ENCODE measurements at regions not wholly inside any gene's neighbourhood (a gene's known extent, or its start where the extent isn't known, plus 50 kb on each side); places are given as distances from the start of the nearest gene placed in this dataset.

- no peak for ATAC-seq (replicated peaks)
- Mint-ChIP-seq H3K27me3 (no peaks in the 10 kb centered on the region), H3K4me3 (no peak overlapping the region), H3K36me3 (ENCODE audit: low read depth) (no peaks in the 10 kb centered on the region), H3K27ac (no peak overlapping the region), H3K9me3 (no peaks in the 10 kb centered on the region), H3K4me1 (no peaks in the 10 kb centered on the region)
Measured at GRCh38 chr9:643966-644365, 197.5 kb upstream of the DMRT1 start.

DNA sequence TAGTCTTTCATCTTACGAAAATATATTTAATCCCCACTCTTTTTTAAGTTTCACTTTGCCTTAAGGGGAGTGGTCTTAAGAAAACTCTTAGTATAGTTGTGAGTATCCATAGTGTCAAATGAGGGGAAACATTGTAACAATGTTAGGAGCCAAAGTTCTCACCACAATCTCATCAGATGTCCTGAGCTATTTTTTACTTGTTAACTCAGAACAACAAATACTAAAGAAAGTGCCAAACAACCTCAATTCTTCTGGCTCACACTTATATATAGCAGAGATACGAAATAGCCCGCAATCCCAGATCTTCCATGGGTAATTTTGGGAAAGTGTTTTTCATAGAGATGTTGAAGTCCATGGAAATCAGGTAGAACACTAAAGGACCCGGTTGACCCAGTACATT, 194.0 kb upstream of the DMRT1 start:
- no peaks in the 10 kb centered on the region for H3K36me3 Mint-ChIP-seq (ENCODE audit: low read depth)
- H3K27me3 Mint-ChIP-seq, result no peaks in the 10 kb centered on the region
- ATAC-seq (replicated peaks), result no peak
- no peak overlapping the region for H3K27ac Mint-ChIP-seq
- H3K4me1 Mint-ChIP-seq, result peaks cover 13% of the 10 kb centered on the region
- no peak overlapping the region for H3K4me3 Mint-ChIP-seq
- H3K9me3 Mint-ChIP-seq, result no peaks in the 10 kb centered on the region

- peak overlapping the region; percentile 49 for H3K4me3 Mint-ChIP-seq
- H3K27me3 Mint-ChIP-seq, result no peaks in the 10 kb centered on the region
- H3K27ac Mint-ChIP-seq, result peak overlapping the region; percentile 53
- no peak for ATAC-seq (replicated peaks)
- peaks cover 13% of the 10 kb centered on the region for H3K4me1 Mint-ChIP-seq
- H3K36me3 Mint-ChIP-seq (ENCODE audit: low read depth), result no peaks in the 10 kb centered on the region
- no peaks in the 10 kb centered on the region for H3K9me3 Mint-ChIP-seq
Measured at GRCh38 chr9:649128-650074, 192.1 kb upstream of the DMRT1 start.

GRCh38 chr9:650362-650761, 191.1 kb upstream of the DMRT1 start:
- ATAC-seq (replicated peaks), result peak; percentile 38
- peaks cover 13% of the 10 kb centered on the region for H3K4me1 Mint-ChIP-seq
- no peaks in the 10 kb centered on the region for H3K9me3 Mint-ChIP-seq
- H3K36me3 Mint-ChIP-seq (ENCODE audit: low read depth), result no peaks in the 10 kb centered on the region
- peak overlapping the region; percentile 53 for H3K27ac Mint-ChIP-seq
- H3K27me3 Mint-ChIP-seq, result no peaks in the 10 kb centered on the region
- peak overlapping the region; percentile 49 for H3K4me3 Mint-ChIP-seq

GRCh38 chr9:651371-651770, 190.1 kb upstream of the DMRT1 start:
- no peak overlapping the region for H3K27ac Mint-ChIP-seq
- no peaks in the 10 kb centered on the region for H3K9me3 Mint-ChIP-seq
- no peak for ATAC-seq (replicated peaks)
- no peaks in the 10 kb centered on the region for H3K27me3 Mint-ChIP-seq
- no peaks in the 10 kb centered on the region for H3K36me3 Mint-ChIP-seq (ENCODE audit: low read depth)
- no peak overlapping the region for H3K4me3 Mint-ChIP-seq
- H3K4me1 Mint-ChIP-seq, result peaks cover 13% of the 10 kb centered on the region

DNA sequence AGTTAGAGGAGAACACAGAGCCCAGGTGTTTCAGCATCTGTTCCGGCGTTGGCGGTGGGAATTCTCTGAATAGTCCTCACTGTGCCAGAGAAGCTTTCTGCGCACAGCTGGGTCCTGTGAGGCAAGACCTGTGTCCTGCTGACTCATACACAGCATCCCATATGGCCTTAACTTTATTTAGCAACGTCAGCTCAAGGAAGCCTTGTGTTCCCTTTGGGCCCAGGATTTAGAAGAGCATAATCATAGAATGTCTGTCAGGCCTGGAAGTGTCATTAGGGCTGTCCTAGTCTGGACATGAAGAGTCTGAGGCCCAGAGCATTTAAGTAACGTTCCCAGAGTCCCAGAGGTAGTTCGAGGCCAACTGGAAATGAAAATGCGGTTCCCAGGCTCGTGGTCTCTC, 188.6 kb upstream of the DMRT1 start:
- Mint-ChIP-seq H3K9me3 (no peaks in the 10 kb centered on the region), H3K4me1 (peaks cover 13% of the 10 kb centered on the region), H3K27me3 (no peaks in the 10 kb centered on the region), H3K4me3 (no peak overlapping the region), H3K27ac (no peak overlapping the region), H3K36me3 (ENCODE audit: low read depth) (no peaks in the 10 kb centered on the region)
- ATAC-seq (replicated peaks), result no peak

DNA sequence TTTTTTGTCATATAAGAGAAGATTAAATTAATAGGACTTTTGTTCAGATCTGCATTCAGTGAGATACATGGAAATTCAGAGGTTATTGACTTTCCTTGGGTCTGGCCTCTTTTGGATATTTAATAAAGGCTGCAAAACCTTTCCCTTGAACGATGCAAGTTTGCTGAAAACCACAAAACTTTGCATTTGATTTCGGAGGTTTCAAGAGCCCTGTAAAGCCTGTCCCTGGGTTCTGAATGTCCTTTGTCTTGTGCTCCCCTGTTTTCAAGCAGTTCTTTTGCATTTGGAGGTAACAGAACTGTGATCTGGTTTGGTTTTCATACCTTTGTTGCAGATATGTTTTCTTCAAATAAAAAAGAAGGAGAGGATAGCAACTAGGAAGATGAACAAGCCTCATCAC, 188.1 kb upstream of the DMRT1 start:
- peaks cover 13% of the 10 kb centered on the region for H3K4me1 Mint-ChIP-seq
- no peak for ATAC-seq (replicated peaks)
- no peaks in the 10 kb centered on the region for H3K27me3 Mint-ChIP-seq
- H3K4me3 Mint-ChIP-seq, result no peak overlapping the region
- H3K9me3 Mint-ChIP-seq, result no peaks in the 10 kb centered on the region
- no peaks in the 10 kb centered on the region for H3K36me3 Mint-ChIP-seq (ENCODE audit: low read depth)
- H3K27ac Mint-ChIP-seq, result no peak overlapping the region

DNA sequence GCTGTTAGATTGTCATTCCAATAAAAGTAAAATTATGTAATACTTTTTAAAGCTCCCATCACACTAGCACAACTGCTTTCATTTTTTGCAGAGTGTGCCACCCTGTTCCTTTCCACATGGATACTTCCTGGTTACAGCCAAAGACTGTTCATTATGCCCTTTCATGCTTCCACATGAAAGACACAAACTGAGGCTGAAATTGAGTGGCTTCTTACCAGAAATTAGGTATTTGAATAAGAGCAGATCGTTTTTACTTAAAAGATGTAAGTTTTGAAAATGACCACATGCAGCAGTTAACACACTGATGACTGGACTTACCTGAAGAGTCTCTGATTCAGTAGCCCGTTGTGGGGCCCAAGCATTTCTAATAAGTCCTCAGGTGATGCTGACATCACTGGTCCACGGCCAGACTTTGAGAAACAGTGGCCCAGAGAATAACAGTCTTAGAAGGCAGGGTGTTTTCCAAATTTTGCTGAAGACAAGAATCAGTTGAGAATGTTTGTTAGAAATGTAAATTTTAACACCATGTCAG, 187.6 kb upstream of the DMRT1 start:
- H3K27ac Mint-ChIP-seq, result no peak overlapping the region
- no peaks in the 10 kb centered on the region for H3K27me3 Mint-ChIP-seq
- no peak overlapping the region for H3K4me3 Mint-ChIP-seq
- H3K4me1 Mint-ChIP-seq, result peaks cover 13% of the 10 kb centered on the region
- no peak for ATAC-seq (replicated peaks)
- H3K36me3 Mint-ChIP-seq (ENCODE audit: low read depth), result no peaks in the 10 kb centered on the region
- H3K9me3 Mint-ChIP-seq, result no peaks in the 10 kb centered on the region

- H3K36me3 Mint-ChIP-seq (ENCODE audit: low read depth), result no peaks in the 10 kb centered on the region
- H3K4me1 Mint-ChIP-seq, result no peaks in the 10 kb centered on the region
- no peak overlapping the region for H3K4me3 Mint-ChIP-seq
- no peaks in the 10 kb centered on the region for H3K27me3 Mint-ChIP-seq
- H3K9me3 Mint-ChIP-seq, result no peaks in the 10 kb centered on the region
- no peak for ATAC-seq (replicated peaks)
- H3K27ac Mint-ChIP-seq, result no peak overlapping the region
Measured at GRCh38 chr9:655875-656274, 185.6 kb upstream of the DMRT1 start.

DNA sequence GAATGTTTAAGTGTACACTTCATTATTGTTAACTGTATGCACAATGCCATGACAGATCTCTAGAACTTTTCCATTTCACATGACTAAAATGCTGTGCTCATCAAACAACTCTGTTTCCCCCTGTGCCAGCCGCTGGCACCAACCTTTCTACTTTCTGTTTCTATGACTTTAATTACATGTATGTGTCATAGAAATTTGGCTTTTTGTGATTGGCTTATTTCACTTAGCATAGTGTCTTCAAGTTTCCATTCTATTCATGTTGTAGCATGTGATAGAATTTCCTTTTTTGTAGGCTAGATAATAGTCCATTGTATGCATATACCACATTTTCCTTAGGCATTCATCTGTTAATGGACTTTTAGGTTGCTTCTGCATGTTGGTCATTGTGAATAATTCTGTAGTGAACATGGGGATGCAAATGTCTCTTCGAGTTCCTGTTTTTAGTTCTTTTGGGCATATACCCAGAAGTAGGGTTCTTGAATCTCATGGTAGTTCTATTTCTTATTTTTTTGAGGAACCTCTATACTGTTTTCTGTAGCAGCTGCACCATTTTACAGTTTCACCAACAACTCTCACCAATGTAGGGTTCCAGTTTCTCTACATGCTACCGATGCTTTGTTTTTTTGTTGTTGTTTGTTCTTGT, 184.4 kb upstream of the DMRT1 start:
- no peak overlapping the region for H3K27ac Mint-ChIP-seq
- peak; percentile 38 for ATAC-seq (replicated peaks)
- no peaks in the 10 kb centered on the region for H3K9me3 Mint-ChIP-seq
- no peaks in the 10 kb centered on the region for H3K36me3 Mint-ChIP-seq (ENCODE audit: low read depth)
- H3K27me3 Mint-ChIP-seq, result no peaks in the 10 kb centered on the region
- no peak overlapping the region for H3K4me3 Mint-ChIP-seq
- no peaks in the 10 kb centered on the region for H3K4me1 Mint-ChIP-seq

DNA sequence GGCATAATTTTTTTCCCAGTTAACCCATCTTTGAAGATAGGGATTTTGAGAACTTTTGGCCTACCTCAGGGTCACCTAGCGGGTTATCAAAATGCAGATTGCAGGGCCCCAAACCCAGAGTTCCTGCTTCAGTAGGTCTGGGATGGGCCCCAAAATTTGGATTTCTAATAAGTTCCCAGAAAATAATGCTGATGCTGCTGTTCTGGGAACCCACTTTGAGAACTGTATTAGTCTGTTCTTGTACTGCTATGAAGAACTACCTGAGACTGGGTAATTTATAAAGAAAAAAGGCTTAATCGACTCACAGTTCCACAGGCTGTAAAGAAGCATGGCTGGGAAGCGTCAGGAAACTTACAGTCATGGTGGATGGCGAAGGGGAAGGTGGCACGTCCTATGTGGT, 182.2 kb upstream of the DMRT1 start:
- H3K27me3 Mint-ChIP-seq, result no peaks in the 10 kb centered on the region
- H3K4me1 Mint-ChIP-seq, result no peaks in the 10 kb centered on the region
- H3K27ac Mint-ChIP-seq, result no peak overlapping the region
- no peak overlapping the region for H3K4me3 Mint-ChIP-seq
- ATAC-seq (replicated peaks), result no peak
- no peaks in the 10 kb centered on the region for H3K36me3 Mint-ChIP-seq (ENCODE audit: low read depth)
- H3K9me3 Mint-ChIP-seq, result no peaks in the 10 kb centered on the region

- ATAC-seq (replicated peaks), result no peak
Measured at GRCh38 chr9:660227-660626, 181.3 kb upstream of the DMRT1 start.

GRCh38 chr9:663541-663940, 178.0 kb upstream of the DMRT1 start:
- H3K4me3 Mint-ChIP-seq, result no peak overlapping the region
- no peaks in the 10 kb centered on the region for H3K4me1 Mint-ChIP-seq
- no peaks in the 10 kb centered on the region for H3K36me3 Mint-ChIP-seq (ENCODE audit: low read depth)
- no peak overlapping the region for H3K27ac Mint-ChIP-seq
- peaks cover 5% of the 10 kb centered on the region for H3K9me3 Mint-ChIP-seq
- H3K27me3 Mint-ChIP-seq, result peaks cover 7% of the 10 kb centered on the region
- no peak for ATAC-seq (replicated peaks)

More at GRCh38 chr9:660227-660626, 181.3 kb upstream of the DMRT1 start:
- H3K4me3 Mint-ChIP-seq, result no peak overlapping the region
- no peaks in the 10 kb centered on the region for H3K4me1 Mint-ChIP-seq
- H3K36me3 Mint-ChIP-seq (ENCODE audit: low read depth), result no peaks in the 10 kb centered on the region
- no peaks in the 10 kb centered on the region for H3K27me3 Mint-ChIP-seq
- no peak overlapping the region for H3K27ac Mint-ChIP-seq
- no peaks in the 10 kb centered on the region for H3K9me3 Mint-ChIP-seq

DNA sequence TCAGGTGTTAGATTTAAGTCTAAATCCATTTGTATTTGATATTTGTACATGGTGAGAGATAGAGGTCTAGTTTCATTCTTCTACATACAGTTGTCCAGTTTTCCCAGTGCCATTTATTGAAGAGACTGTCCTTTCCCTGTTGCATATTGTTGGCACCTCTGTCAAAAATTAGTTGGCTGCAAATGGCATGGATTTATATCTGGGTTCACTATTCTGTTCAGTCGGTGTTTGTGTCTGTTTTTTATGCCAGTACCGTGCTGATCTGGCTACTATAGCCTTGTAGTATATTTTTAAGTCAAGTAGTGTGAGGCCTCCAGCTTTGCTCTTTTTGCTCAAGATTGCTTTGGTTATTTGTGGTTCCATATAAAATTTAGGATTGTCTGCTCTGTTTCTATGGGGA, 176.2 kb upstream of the DMRT1 start:
- no peak for ATAC-seq (replicated peaks)
- H3K4me1 Mint-ChIP-seq, result no peaks in the 10 kb centered on the region
- H3K9me3 Mint-ChIP-seq, result peaks cover 15% of the 10 kb centered on the region
- H3K27ac Mint-ChIP-seq, result no peak overlapping the region
- H3K4me3 Mint-ChIP-seq, result no peak overlapping the region
- no peaks in the 10 kb centered on the region for H3K36me3 Mint-ChIP-seq (ENCODE audit: low read depth)
- H3K27me3 Mint-ChIP-seq, result peaks cover 12% of the 10 kb centered on the region

- Mint-ChIP-seq H3K36me3 (ENCODE audit: low read depth) (no peaks in the 10 kb centered on the region), H3K27ac (no peak overlapping the region), H3K27me3 (peaks cover 14% of the 10 kb centered on the region)
Measured at GRCh38 chr9:671997-672396, 169.5 kb upstream of the DMRT1 start.

More at GRCh38 chr9:671997-672396, 169.5 kb upstream of the DMRT1 start:
- Mint-ChIP-seq H3K9me3 (peaks cover 16% of the 10 kb centered on the region), H3K4me3 (no peak overlapping the region), H3K4me1 (no peaks in the 10 kb centered on the region)
- ATAC-seq (replicated peaks), result no peak

All from activated T-helper 17 cell treated with anti-CD3 and anti-CD28 coated beads, Interleukin-2, amount 50 U/mL, for 72 hours (primary cell).